ENCODE measurements at regions not wholly inside any gene's neighbourhood (a gene's known extent, or its start where the extent isn't known, plus 50 kb on each side); places are given as distances from the start of the nearest gene placed in this dataset.

DNA sequence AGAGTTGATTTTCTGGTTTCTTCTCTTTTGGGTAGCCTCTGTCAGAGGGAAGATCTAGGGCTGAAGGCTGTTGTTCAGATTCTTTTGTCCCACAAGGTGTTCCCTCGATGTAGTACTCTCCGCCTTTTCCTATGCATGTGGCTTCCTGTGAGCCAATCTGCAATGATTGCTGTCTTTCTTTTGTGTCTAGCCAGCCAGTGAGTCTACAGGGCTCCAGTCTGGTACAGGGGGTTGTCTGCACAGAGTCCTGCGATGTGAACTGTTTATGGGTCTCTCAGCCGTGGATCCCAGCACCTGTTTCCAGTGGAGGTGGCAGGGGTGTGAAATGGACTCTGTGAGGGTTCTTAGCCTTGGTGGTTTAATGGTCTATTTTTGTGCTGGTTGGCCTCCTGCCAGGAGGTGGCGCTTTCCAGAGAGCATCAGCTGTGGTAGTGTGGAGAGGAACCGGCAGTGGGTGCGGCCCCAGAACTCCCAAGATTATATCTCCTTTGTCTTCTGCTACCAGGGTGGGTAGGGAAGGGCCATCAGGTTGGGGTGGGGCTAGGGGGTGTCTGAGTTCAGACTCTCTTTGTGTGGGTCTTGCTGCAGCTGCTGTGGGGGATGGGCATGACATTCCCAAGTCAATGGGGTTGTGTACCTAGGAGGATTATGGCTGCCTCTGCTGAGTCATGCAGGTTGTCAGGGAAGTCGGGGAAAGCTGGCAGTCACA, 81.3 kb upstream of the C21orf91 start:
- TF ChIP-seq, protein P1, sequence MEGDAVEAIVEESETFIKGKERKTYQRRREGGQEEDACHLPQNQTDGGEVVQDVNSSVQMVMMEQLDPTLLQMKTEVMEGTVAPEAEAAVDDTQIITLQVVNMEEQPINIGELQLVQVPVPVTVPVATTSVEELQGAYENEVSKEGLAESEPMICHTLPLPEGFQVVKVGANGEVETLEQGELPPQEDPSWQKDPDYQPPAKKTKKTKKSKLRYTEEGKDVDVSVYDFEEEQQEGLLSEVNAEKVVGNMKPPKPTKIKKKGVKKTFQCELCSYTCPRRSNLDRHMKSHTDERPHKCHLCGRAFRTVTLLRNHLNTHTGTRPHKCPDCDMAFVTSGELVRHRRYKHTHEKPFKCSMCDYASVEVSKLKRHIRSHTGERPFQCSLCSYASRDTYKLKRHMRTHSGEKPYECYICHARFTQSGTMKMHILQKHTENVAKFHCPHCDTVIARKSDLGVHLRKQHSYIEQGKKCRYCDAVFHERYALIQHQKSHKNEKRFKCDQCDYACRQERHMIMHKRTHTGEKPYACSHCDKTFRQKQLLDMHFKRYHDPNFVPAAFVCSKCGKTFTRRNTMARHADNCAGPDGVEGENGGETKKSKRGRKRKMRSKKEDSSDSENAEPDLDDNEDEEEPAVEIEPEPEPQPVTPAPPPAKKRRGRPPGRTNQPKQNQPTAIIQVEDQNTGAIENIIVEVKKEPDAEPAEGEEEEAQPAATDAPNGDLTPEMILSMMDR (IDR thresholded peaks at IDR 0.05): peak; percentile 30
- no peak for TF ChIP-seq ZFX (IDR thresholded peaks at IDR 0.05; ENCODE audit: borderline replicate concordance)
